Stimulated activated CD4-positive, alpha-beta T cell treated with anti-CD3 and anti-CD28 coated beads, Interleukin-1b, Interleukin-23, amount 100 ng/mL, for 4 hours (primary cell): ENCODE measurements at regions not wholly inside any gene's neighbourhood (a gene's known extent, or its start where the extent isn't known, plus 50 kb on each side); places are given as distances from the start of the nearest gene placed in this dataset.
"Not testable (repeated sequence)": the region's sequence is repeated elsewhere in the genome, so short reads cannot be mapped to it uniquely, and the experiment has no call there.

Source experiments
- DNase-seq, 2 donors: peaks; one replicate each; pipeline ENCODE4 v3.0.0-alpha.2; 2020; ENCODE audit warnings: low read depth in 2 of 2

- DNase-seq = no peak
Observed at GRCh38 chr13:104571161-104571892, 1505.1 kb upstream of the SLC10A2 start.

DNA sequence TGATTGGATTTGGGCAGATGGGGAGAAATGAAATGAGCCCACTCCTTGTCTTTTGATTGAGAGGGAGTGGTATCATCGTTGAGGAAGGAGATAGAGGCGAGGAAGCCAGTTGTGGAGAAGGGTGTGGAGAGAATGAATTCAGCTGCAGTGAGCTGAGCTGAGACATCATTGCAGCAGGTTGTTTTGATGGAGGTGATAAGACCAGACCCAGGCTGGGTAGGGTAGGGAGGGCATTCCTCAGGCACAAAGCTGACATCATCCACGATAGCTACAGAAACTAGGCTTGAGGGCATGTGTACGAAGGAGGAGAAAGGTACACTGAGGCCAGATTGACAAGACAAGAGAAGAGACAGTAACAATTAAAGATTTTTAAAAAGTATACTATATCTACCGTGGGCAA, 1500.9 kb upstream of the SLC10A2 start:
- DNase-seq = no peak

- no peak for DNase-seq
Observed at GRCh38 chr13:104565888-104566287, 1499.7 kb upstream of the SLC10A2 start.

GRCh38 chr13:104553896-104554295, 1487.7 kb upstream of the SLC10A2 start:
- DNase-seq = no peak

DNA sequence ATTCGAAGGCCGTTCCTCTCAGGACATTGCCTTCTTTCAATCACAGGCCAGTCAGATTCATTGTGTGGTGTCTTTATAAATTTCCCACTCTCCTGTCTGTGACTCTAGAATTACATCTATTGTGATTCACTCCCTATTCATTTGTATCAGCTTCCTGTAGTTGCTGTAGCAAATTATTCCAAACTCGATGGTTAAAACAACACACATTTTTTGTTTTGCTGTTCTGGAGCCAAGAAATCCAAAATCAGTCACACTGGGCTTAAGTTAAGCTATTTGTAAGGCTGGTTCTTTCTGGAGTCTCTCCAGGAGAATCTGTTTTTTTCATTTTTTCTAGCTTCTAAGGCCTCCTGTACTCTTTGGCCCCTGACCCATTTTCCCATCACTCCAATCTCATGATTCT, 1487.0 kb upstream of the SLC10A2 start:
- no peak for DNase-seq

DNA sequence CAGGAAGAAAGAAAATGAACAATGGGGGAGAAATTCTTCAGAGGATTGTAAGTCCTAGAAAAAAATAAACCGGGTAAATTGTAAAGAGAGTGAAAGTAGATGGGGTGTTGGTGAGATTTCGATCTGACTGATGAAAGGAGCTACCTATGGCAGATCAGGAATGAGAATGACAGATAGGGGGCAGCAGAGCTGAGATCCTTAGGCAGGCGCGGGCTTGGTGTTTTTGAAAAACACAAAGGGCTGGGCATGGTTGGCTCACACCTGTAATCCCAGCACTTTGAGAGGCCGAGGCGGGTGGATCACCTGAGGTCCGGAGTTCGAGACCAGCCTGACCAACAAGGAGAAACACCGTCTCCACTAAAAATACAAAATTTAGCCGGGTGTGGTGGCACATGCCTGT, 1468.6 kb upstream of the SLC10A2 start:
- no peak for DNase-seq

GRCh38 chr13:104532132-104532531, 1465.9 kb upstream of the SLC10A2 start:
- DNase-seq = no peak

DNA sequence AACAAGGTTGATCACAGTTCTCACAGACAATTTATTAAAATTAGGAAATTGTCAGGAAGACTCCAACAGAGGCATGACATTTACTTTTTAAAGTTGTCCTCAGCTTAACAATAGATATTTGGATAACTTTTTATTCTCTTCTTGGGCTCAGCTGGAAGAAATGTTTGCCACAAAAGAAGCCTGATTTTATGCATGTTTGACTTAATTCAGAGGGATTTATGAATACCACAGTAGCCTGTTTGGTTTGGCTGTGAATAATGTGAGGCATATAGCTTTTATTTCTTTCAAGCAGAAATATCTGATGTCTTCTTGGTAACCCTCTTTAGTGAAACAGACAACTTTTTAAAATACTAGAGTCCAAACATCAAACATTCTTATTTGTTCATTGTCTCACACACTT, 1464.5 kb upstream of the SLC10A2 start:
- DNase-seq = no peak

DNA sequence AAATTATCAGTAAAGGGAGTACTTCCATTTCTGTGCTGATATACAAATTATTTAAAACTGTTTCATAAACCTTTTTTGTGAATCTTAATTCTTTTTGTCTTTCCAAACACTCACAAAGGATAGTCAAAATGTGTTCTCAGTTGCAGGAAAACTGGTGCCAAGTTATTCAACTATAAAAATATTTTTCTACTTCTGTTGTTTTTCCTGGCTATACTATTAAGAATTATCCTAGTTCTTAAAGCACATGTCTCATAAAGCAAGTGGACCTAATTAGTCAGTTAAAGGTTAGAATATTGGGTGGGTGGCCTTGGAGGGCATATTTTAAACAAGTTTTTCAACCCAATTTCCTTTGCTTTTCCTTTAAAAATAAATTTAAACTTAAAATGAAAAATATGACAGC, 1460.3 kb upstream of the SLC10A2 start:
- DNase-seq = no peak

GRCh38 chr13:104525467-104525866, 1459.2 kb upstream of the SLC10A2 start:
- no peak for DNase-seq

GRCh38 chr13:104522235-104523072, 1456.2 kb upstream of the SLC10A2 start:
- DNase-seq = no peak

- DNase-seq = no peak
Observed at GRCh38 chr13:104510422-104510821, 1444.2 kb upstream of the SLC10A2 start.

DNA sequence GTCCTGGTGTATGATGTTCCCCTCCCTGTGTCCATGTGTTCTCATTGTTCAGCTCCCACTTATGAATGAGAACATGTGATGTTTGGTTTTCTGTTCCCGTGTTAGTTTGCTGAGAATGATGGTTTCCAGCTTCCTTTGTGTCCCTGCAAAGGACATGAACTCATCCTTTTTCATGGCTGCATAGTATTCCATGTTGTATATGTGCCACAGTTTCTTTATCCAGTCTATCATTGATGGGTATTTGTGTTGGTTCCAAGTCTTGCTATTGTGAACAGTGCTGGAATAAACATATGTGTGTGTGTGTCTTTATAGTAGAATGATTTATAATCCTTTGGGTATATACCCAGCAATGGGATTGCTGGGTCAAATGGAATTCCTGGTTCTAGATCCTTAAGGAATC, 1427.3 kb upstream of the SLC10A2 start:
- not testable (repeated sequence) for DNase-seq

DNA sequence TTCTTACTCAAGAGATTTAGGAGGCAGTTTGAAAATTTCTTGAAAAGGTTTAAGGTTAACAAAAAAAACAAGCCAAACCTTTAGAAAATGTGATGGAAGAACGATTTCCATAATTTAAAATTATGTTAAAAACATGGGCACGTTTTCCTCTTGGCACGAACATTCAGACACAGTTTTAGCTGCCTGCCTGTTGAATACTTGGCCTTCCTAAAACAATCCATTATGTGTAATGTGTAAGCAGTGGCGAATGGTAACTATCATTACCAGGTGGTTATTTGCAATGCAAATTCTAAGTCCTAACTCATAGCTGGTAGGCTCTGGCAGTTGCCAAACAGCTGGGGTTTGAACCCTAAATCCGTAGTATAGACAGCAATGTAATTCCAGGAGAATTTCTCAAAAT, 1425.7 kb upstream of the SLC10A2 start:
- no peak for DNase-seq

- DNase-seq = no peak
Observed at GRCh38 chr13:104487006-104487405, 1420.8 kb upstream of the SLC10A2 start.

DNA sequence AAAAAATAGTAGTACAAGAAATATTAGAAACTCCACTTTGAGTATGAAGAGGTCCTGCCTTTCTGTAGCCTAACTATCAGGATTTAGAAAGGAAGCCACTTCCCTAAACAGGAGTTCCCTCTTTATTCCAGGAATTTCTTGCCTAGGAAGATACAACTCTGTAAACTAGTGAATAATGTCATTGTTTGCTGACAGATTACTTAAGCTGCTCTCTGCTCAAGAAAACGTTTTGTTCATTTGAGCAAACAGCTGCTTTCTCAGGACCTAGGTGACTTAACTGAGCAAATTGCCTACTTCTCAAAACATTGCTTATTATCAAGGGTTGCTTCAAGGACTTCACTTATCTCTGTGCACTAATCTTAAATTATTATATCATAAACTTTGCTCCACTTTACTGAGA, 1419.4 kb upstream of the SLC10A2 start:
- no peak for DNase-seq

- DNase-seq = no peak
Observed at GRCh38 chr13:104483631-104484030, 1417.4 kb upstream of the SLC10A2 start.

- DNase-seq = no peak
Observed at GRCh38 chr13:104477261-104477660, 1411.0 kb upstream of the SLC10A2 start.

GRCh38 chr13:104473936-104474335, 1407.7 kb upstream of the SLC10A2 start:
- DNase-seq = no peak

GRCh38 chr13:104466016-104466415, 1399.8 kb upstream of the SLC10A2 start:
- no peak for DNase-seq

- no peak for DNase-seq
Observed at GRCh38 chr13:104461049-104461448, 1394.8 kb upstream of the SLC10A2 start.

- DNase-seq = no peak
Observed at GRCh38 chr13:104460554-104460953, 1394.3 kb upstream of the SLC10A2 start.

DNA sequence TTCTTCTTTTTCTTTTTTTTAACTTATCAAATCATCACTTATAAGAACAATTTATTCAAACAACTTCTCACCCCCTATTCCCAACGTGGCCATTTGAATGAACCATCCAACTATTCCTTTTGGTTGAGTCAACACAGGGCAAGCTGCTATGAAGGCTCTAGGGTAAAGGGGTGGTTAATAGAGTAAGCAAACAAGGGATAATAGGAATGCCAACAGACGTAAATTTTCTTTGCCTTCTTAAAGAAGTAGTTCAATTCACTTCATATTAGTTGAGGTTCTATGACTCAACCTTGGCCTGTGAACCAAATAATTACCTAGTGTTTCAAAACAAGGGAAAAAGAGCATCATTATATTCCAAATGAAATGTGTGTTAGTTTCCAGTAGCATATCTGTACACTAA, 1383.8 kb upstream of the SLC10A2 start:
- no peak for DNase-seq
